Fibroblast of skin of left quadriceps (primary cell): ENCODE measurements at regions not wholly inside any gene's neighbourhood (a gene's known extent, or its start where the extent isn't known, plus 50 kb on each side); places are given as distances from the start of the nearest gene placed in this dataset.

ENCODE experiments used
- DNase-seq, 2 experiments: peaks; one replicate each; pipeline ENCODE4 v3.0.0-alpha.2; 2013; ENCODE audit warnings: low read depth in 2 of 2

- no peak for DNase-seq
These were observed 49.9 kb upstream of the HELT start for GRCh38 chr4:184968366-184968765.
